HG03520 (cell line): ENCODE measurements at regions not wholly inside any gene's neighbourhood (a gene's known extent, or its start where the extent isn't known, plus 50 kb on each side); places are given as distances from the start of the nearest gene placed in this dataset.

Source experiments
- ATAC-seq: cut with Tn5 transposase; IDR thresholded peaks from one replicate; pipeline ENCODE4 v1.9.1; 2021; ENCODE audit warnings: mild to moderate bottlenecking, moderate library complexity; ENCODE audit not compliant: unreplicated experiment

DNA sequence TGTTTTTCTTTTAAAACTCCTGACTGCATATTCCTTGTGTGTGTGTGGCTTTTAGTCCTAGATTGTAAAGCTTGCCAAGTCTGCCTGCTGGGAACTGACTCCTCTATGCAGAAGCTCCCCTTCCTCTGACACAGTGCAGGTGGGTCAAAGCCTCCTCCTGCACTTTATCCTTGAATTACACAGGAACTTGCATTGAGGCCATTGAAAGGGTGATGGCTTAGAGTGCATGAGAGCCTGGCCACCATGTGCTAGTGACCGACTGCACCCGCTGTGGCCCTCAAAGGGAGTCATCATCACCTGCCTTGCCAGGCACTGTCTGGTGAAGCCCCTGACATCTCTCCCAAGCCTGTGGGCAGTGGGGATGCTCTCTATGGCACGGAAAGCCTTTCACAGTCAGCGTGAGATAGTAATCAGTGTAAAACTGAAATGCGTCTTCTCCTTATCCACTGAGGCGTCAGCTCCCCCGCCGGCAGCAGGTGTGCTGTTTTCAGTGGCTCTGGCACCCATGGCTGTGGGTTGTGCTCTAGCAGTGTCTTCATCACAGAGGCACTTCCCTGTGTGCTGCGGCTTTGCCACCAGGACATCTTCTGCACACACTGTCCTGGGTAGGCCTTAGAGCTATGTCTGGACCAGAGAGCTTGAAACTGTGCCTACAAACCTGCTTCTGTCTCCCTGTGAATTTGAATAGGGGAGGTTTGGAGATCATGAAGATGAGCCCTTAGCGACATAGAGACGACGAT lies 87.9 kb downstream of the THBS2 start:
- no peak for ATAC-seq

DNA sequence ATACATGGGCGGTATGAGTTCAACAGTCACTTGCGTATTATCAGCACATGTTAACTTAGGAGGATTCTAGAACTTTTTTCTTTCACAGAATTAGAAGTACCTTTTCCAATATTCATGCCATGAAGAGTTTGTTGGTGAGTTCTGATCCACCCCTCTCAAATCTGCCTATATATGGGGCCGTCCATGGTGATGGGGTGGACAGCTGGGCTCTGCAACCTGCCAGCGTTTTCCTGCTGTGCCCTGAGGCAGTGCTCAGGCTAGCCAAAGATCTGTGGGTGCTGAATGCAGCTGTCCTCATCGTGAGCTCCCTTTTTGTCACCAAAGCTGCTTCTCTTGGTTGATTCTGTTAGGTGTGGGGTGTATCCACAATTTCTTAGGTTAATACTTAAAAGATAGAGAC lies 88.7 kb downstream of the THBS2 start:
- no peak for ATAC-seq

DNA sequence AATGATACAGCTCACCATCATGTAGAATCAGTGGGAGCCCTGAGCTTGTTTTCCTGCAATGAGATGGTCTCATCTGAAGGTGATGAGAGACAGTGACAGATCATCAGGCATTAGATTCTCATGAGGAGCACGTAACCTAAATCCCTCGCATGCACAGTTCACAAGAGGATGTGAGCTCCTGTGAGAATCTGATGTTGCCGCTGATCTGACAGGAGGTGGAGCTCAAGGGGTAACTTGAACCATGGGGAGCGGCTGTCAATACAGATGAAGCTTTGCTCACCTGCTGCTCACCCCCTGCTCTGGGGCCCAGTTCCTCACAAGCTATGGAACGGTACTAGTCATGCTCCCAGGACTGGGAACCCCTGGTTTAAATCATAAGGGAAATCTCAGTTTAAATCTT lies 89.2 kb downstream of the THBS2 start:
- ATAC-seq = no peak

DNA sequence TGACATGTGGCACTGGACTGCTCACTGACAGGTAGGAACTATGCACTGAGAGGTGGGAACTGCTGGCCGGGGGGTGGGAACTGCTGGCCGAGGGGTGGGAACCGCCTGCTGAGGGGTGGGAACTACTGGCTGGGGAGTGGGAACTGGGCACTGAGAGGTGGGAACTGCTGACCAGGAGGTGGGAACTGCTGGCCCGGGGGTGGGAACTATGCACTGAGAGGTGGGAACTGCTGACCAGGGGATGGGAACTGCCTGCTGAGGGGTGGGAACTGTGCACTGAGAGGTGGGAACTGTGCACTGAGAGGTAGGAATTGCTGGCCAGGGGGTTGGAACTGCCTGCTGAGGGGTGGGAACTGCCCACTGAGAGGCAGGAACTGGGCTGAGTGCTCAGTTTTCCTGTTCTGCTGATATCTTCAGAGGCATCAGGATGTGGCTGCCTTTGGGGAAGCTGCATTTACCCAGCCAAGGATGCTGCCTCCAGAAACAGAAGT lies 90.2 kb downstream of the THBS2 start:
- ATAC-seq = no peak

DNA sequence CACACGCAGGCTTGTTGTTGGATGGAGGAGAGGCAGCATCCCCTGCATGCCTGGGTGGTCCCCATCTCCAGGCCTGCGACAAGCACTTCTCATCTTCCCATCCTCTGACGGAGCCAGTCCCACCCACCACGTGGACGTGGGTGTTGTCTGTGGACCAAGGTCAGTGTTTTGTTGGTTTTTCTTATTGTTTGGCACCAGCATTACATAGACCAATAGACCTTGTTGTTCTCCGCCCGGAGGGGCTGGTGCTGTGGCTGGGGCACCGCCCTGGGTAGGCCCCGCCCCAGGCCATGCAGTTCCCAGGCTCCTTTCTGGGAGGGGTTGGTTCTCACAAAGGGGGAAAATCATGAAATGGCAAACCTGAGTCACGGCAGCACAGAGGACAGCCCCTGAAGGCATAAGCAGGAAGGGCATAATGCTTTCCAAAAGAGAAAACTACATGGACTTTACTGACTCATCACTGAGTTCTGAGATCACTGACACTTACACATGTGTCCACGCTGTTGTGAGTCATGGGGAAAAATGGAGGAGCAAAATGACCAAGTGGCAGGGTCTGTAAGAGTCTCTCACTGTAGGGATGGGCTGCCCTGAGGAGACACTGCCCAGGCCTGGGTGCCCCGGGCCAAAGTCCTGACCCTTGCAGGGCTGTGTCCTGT lies 90.8 kb downstream of the THBS2 start:
- ATAC-seq = no peak

DNA sequence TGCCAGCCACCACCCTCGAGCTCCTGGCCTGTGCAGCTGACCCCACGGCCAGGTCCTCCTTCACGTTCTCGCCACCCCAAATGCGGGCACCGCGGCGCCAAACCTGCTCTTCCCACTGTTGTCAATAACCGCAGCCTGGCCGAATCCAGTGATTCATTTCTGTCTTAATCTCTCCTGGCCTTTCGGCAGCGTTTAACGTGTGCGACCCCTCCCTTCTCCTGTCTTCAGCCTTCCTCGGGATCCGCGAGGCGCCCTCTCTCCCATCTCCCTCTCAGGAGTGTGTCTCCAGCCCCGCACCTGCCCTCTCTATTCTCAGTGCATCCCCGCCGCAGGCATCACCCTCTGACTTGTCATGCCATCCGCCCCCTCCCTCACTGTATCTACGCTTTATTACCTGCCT lies 91.4 kb downstream of the THBS2 start:
- ATAC-seq = no peak

DNA sequence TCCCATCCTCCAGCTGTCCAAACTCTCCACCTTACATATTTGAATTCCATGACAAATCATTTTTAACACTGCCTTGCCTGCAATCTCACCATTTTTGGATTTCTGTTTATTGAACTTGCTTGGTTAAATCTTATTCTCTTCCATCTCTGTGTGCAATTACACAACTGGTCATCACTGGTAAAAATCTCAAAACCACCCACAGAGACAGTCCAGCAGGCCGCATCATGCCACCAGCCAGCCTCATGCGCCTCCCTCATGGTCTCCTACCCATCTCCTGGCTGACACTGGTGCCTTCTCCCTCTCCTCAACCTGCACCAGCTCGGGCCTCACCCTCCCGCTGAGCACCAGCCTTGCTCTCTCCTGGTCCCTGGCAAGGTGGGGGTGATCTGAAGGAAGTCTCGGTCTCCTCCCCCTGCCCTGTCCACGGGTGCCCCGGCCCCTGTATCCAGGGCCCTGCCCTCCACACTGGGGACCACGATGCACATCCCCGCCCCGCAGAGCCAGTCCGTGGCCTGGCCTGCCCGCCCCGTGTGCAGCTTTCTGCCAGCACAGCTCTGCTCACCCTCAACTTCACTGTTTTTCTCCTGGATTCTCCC lies 92.0 kb downstream of the THBS2 start:
- no peak for ATAC-seq

DNA sequence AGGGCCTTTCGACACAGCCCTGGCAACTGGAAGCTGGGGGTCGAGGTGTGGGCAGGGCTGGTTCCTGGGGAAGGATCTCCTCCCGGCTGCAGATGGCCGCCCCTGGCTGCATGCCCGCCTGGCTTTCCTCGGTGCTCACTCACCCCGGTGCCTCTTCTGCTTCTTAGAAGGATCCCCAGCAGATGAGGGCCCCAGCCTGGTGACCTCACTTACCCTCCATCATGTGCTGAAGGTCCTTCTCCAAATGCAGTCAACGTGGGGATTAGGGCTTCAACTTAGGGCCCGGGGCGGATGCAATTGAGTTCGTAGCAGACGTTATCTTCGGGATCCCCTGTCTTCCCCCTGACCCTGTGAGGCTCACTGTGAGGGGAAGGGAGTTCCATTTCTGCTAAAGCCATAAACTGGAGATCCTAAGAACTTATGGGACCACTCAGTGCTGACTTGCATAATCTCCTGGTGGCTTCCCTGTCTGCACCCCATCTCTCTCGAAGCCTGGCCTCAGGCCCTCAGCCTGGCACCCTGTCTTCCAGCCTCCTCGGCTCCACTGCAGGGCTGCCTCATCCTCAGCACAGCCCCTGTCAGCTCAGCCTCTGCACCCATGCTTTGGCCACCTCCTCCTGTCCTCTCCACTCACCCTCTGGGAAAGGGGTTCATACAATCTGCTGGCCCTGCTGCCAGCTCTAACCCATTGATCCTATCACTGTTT lies 92.6 kb downstream of the THBS2 start:
- ATAC-seq = no peak

DNA sequence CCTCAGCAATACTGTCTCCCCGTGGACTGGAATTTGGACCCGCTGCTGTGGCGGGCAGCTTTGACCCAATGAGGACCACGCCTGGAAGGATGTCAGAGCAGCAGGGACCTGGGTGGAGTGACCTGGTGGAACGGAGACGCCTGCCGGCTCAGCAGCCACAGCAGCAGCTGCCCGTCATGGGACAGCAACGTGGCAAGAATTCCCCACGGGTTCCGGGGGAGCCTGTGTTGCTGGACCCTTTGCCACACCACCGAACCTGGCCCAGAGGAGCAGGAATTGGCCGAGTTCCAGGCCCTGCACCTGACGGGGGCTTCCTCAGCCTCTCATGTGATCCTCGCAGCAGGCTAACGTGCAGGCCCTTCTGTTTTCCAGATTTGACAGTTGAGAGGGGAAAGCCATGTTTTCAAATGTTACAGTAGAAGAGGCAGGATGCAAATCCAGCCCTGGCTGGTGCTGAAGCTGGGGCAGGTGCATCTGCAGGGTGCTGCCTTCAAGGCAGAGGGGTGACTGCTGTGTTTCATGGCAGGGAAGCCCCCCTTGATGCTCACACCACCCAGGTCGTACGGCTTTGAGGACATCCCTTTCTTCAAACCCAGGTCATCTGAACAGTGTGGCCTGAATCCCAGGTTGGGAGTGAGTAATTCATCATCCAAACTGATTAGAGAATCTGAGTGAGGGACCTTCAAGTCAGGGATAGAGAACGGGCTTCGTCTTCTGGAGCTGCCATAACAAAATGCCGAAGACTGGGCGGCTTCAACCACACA lies 93.4 kb downstream of the THBS2 start:
- no peak for ATAC-seq

DNA sequence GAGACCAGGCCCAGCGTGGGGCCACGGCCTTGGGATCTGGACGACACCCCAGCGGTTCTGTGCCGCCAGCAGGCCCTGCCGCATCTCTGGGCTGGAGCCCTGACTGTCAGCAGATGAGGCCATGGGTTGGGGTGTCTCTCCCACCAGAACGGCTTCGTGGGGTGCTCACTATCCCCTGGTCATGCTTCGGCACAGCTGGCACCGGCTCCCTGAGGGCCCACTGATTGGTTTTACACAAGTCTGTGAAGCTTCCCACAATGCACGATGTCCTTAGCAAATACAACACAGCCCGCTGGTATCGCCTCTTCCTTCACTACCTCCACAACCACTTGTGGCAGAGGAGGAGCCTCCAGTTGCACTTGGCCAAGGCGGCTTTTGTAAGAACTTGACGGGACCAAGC lies 94.3 kb downstream of the THBS2 start:
- no peak for ATAC-seq

DNA sequence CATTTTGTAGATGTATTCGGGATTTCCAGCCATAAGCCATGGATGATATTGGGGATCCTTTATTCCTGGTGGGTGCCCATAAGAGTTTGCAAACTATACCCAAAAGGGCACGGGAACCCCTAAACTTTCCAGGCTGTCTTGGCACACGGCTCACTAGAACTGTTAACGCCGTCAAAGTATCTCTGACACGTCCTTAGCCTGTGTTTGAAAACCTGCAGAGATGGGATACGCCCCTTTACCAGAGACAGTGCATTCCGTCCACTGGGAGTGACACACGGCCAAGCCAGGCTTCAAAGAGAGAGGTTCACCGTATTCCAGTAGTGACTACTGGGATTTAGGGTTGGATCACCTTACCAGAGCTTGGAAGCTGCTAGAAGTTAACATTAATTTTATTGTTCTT lies 95.0 kb downstream of the THBS2 start:
- ATAC-seq = no peak

DNA sequence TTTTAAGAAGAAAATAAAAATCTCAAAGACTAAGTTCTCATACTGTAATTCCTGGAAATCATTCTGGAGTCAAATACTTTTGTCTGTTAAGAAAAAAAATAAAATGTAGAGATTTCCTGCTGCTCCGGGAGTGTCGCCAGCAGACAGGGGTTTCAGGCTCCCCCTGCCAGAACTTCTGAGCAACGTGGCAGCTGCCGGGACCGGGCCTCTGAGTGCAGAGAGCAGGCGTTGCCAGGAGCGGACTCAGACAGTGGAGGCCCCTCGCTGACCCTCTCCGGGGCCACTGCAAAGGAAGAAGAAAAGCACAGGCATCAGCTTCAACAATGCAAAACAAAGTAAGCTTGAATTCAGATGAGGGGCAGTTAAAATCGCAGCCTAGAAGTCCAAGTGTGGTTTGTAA lies 95.5 kb downstream of the THBS2 start:
- ATAC-seq = no peak

DNA sequence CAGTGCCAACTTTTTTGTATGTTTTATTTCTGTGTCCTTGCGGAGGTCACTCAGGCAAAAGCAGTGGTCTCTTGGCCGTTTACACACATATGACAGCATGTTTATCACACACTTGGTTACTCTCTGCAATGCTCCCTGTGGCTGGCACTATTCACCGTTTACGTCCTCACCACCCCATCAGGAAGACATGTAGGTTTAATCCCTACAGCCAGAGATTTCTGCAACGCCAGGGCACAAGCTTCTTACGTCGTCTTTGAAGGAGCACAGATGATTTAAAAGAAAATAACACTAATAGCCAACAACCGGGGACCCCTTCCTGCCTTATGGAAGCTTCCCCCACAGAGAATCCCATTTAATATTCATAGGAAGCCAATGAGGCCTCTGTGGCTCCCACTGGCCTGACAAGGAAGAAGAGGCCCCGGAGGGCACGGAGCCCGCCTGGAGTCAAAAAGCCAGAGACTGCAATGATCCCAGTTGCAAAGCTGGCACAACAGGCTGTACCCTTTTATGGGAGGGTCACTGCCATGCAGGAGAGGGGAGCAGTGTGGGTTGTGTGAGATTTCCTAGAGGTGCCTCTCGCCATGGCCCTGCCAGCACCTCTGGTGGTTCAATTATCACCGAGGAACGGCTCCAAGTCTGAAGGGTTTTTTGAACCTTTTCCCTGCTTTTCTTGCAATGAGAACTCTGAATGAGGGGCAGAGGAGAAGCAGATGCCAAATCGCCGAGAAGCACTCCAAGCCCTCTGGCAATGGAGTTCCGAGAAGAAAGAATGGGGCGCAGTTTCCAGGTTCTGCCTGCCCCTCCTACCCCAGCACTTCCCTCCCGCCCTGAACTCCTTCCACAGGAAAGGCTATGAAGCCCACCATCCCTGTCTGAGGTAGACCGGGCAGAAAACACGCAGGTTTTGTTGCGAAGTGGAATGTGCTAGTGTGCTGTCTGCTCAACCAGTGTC lies 96.2 kb downstream of the THBS2 start:
- ATAC-seq = no peak

DNA sequence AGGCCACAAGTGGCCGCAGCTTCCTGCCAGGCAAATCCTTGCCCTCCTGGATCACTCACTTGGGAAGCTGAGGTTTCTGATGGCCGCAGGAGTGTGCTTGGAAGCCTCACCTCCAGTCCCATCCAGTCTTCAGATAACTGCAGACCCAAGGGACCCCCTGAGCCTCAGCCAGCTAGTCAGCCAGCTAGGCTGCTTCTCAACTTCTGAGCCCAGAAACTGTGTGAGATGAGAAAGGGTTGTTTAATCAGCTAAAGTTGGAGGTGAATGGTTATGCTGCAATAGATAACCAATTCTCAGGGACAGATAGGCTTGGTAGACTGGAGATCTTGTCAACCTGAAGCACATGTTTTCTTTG lies 96.9 kb downstream of the THBS2 start:
- ATAC-seq = no peak

DNA sequence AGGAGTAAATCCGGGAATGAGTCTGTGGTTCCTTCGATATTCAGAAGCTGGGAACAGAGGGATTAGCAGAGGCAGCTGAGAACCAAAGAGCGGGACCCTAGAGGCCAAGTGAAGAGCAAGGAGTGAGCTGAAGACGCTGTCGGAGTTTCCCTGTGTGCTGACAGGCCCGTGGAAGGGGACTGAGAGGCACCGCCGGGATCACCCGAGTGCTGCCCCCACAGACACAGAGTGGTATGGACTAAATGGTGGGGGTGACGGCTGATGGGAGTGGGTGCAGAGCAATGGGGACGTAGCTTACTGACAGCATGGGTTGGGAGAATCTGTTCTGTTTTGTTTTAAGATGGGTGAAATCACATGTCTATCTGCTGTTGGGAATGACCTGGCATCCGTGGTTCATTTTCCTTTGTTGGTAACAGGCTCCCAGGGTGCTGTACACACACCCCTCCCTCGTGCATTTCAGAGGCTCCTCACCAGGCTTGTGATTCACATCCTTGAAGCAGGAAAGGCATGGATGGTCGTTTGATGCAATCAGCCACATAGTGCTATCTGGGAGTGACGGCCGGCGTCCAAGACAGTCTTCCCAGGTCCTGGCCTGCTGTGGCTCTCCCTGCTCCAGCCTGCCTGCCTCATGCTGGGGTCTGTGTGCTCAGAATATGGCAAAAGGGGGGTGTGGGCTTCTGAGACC lies 97.4 kb downstream of the THBS2 start:
- ATAC-seq = no peak

DNA sequence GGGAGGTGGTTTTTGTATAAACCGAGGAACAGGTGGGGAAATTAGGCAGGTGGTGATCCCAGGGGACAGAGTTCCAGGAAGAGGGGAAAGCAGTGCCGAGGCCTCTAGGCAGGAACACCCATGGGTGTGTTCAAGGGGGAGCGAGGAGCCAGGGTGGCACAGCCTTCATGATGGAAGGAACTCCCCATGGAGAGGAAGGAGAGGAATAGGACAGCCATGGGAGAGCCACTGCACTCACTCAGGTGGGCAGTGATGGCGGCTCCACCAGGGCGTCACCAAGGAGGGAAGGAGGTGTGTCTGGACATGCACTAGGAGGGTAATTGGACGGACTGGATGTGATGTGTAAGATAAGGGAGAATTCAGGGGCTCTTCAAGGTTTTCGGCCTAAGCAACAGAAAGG lies 98.2 kb downstream of the THBS2 start:
- no peak for ATAC-seq

DNA sequence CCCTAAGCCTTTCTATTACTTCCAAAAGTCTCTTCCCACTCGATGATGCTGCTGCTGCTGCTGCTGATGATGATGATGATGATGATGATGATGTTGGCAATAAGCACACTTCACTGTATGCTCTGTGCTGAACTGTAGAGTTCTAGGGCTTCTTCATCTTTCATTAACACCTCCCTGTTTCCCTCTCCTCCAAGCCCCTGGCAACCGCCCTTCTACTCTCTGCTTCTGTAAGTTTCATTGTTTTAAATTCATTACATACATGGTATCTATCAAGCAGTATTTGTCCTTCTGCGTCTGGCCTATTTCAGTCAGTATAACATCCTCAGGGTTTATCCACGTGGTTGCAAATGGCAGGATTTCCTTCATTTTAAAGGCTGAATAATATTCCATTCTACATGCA lies 100.2 kb downstream of the THBS2 start:
- no peak for ATAC-seq

DNA sequence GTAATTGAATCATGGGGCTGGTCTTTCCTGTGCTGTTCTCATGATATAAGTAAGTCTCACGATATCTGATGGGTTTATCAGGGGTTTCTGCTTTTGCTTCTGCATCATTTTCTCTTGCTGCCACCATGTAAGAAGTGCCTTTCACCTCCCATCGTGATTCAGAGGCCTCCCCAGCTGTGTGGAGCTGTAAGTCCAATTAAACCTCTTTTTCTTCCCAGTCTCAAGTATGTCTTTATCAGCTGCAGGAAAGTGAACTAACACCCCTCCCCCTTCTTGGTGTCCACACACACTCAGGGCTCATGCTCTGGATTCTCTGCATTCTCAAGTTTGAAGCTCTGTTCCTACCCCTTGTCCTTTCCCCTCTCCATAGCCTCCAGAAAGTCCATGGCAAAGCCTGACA lies 107.1 kb downstream of the THBS2 start:
- ATAC-seq = no peak

DNA sequence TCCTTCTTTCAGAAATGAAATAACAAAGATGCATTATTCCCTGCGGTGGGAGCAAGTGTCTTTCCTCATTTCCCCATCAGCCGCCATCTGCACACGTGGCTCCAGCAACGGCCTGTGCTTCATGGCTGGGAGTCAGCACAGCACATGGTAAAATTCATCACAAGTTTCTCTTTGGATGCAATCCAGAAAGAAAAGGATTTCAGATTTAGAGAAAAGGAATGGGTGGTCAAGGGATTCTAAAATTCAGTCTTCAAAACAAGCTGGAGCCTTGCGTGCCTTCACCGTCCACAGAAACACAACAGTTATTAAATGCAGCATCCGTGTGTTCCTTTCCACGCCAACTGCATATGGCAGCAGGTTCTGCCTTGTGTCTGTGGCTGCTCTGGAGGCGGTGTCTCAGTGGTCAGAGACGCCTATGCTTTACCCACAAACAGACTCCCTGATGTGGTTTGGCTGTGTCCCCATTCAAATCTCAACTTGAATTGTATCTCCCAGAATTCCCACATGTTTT lies 107.6 kb downstream of the THBS2 start:
- ATAC-seq = no peak
